ENCODE measurements at regions not wholly inside any gene's neighbourhood (a gene's known extent, or its start where the extent isn't known, plus 50 kb on each side); places are given as distances from the start of the nearest gene placed in this dataset.

DNA sequence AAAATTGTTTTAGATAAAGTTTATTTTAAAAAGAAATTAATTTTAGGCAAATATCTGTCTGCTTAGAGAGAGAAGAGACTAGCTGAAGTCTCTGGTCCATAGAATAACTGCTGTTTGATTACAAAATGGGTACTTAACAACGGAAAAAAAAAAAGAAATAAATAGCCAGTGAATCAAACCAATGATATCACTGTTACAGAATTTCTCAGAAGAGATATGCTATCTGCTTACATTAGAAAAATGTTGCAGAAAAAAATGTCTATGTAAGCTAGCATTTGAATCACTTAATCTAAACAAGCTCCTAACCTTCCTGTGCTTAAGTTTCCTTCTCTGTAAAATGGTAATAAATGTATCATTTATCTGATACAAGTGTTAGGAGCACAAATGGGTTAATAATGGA lies 189.9 kb downstream of the IL15 start:
- Histone ChIP-seq H3K27me3 (no peaks in the 10 kb centered on the region), H3K4me3 (no peak overlapping the region), H3K27ac (no peak overlapping the region), H3K9me3 (no peaks in the 10 kb centered on the region), H3K4me1 (no peaks in the 10 kb centered on the region), H3K36me3 (no peaks in the 10 kb centered on the region)
- TF ChIP-seq POLR2A (IDR thresholded peaks at IDR 0.05) = no peak
- no peak for DNase-seq (ENCODE audit: low spot score in 2 of 2)
- 57 to 60% methylated on average over 1 of the region's 1 CpG for WGBS, 2 donors

DNA sequence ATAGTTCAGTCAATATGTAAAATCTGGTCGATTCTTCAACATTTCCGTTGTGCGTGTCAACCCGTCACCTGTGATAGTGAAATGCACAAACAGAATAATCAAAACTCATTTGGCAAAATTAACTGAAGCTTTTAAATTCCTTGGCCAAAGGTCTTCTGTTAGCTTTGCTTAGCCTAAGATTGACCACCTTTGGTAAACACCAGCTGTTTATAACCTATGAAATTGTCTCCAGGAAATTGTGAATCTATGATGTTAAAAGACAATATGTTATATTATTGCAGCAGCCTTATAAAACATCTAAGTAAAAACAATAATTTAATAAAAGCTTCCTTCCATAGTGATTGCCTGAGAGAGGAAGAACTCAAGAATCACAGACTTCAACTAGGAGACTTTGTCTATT lies 196.8 kb downstream of the IL15 start:
- DNase-seq (ENCODE audit: low spot score in 2 of 2) = no peak
- no peaks in the 10 kb centered on the region for H3K27me3 ChIP-seq
- H3K4me1 ChIP-seq = no peaks in the 10 kb centered on the region
- TF ChIP-seq EP300 (IDR thresholded peaks at IDR 0.05) (no peak), POLR2A (IDR thresholded peaks at IDR 0.05) (no peak)
- TF ChIP-seq, protein P1, sequence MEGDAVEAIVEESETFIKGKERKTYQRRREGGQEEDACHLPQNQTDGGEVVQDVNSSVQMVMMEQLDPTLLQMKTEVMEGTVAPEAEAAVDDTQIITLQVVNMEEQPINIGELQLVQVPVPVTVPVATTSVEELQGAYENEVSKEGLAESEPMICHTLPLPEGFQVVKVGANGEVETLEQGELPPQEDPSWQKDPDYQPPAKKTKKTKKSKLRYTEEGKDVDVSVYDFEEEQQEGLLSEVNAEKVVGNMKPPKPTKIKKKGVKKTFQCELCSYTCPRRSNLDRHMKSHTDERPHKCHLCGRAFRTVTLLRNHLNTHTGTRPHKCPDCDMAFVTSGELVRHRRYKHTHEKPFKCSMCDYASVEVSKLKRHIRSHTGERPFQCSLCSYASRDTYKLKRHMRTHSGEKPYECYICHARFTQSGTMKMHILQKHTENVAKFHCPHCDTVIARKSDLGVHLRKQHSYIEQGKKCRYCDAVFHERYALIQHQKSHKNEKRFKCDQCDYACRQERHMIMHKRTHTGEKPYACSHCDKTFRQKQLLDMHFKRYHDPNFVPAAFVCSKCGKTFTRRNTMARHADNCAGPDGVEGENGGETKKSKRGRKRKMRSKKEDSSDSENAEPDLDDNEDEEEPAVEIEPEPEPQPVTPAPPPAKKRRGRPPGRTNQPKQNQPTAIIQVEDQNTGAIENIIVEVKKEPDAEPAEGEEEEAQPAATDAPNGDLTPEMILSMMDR (IDR thresholded peaks at IDR 0.05) = no peak
- no peak overlapping the region for H3K4me3 ChIP-seq
- no peaks in the 10 kb centered on the region for H3K36me3 ChIP-seq
- peaks cover 0 to 13% (median 0%) of the 10 kb centered on the region in 4 donors for H3K9me3 ChIP-seq
- 84 to 93% methylated on average over 4 of the region's 4 CpGs for WGBS, 2 donors
- H3K27ac ChIP-seq = no peak overlapping the region

DNA sequence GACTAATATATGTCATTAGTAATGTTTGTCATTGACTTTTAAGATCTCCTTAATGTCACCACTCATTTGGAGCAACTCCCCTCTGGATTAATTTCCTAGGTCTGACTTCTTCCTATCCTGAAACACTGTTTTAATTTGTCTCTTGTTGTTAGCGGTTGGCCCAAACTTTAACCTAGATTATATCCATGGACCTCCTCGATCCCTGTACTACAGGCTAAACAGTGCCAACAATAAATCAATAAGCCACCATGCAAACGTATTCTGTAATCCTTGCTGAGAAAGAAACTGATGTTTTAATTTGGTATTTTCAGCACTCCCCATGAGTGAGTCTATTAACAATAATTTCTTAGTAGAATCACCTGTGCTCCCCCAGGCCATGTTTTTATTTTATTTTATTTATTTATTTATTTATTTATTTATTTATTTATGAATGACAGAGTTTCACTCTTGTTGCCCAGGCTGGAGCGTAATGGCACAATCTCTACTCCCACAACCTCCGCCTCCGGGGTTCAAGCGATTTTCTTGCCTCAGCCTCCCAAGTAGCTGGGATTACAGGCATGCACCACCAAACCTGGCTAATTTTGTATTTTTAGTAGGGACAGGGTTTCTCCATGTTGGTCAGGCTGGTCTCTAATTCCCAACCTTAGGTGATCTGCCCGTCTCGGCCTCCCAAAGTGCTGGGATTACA lies 204.1 kb downstream of the IL15 start:
- H3K27me3 ChIP-seq = no peaks in the 10 kb centered on the region
- H3K36me3 ChIP-seq = no peaks in the 10 kb centered on the region
- no peak overlapping the region for H3K27ac ChIP-seq
- DNase-seq (ENCODE audit: low spot score in 2 of 2) = no peak
- TF ChIP-seq, protein P1 (IDR thresholded peaks at IDR 0.05) = no peak
- no peak for TF ChIP-seq EP300 (IDR thresholded peaks at IDR 0.05)
- TF ChIP-seq POLR2A (IDR thresholded peaks at IDR 0.05) = no peak
- H3K4me3 ChIP-seq = no peak overlapping the region
- no peaks in the 10 kb centered on the region for H3K4me1 ChIP-seq
- WGBS, 2 donors = 95 to 96% methylated on average over 9 of the region's 9 CpGs
- H3K9me3 ChIP-seq = no peaks in the 10 kb centered on the region

DNA sequence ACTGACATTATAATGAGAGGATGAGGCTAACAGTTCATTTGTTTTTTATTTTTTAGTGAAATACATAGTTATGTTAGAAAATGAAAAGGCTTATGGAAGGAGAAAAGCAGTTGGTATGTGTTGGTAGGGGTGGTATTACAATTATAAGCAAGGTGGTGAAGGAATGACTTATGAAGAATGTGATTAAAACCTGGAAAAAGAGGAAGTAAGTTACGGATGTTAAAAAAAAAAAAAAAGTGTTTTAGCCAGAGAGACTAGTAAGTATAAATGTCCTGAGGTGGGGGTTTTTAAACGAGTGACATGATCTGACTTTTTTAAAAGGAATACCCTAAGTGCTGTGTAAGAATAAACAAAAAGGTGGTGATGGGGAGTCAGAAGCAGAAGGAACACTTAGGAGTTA lies 206.8 kb downstream of the IL15 start:
- Histone ChIP-seq H3K4me1 (no peaks in the 10 kb centered on the region), H3K4me3 (no peak overlapping the region), H3K27me3 (no peaks in the 10 kb centered on the region), H3K27ac (no peak overlapping the region), H3K9me3 (no peaks in the 10 kb centered on the region), H3K36me3 (no peaks in the 10 kb centered on the region)
- no peak for DNase-seq (ENCODE audit: low spot score in 2 of 2)
- whole genome bisulfite sequencing, 2 donors = 72 to 73% methylated on average over 2 of the region's 2 CpGs
- TF ChIP-seq, protein P1 (IDR thresholded peaks at IDR 0.05) = no peak
- TF ChIP-seq POLR2A (IDR thresholded peaks at IDR 0.05) = no peak
- TF ChIP-seq EP300 (IDR thresholded peaks at IDR 0.05) = no peak

DNA sequence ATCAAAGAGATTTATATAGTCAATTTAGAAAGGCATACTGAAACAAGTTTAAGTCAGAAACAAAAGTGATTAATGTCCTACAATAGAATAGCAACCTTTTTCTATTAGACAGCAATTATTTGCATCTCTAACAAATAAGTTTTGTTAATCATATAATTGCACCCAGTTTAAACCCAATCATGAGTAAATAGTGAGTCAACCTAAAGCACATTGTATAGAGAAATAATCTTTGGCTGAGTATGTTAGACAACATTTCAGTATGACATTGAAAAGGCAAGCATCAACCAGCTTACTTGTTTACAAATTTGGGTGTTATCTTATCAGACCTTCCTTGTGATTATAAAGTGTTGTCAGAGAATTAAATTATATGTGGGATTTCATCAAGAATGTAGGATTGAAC lies 209.5 kb downstream of the IL15 start:
- DNase-seq (ENCODE audit: low spot score in 2 of 2) = no peak
- TF ChIP-seq EP300 (IDR thresholded peaks at IDR 0.05) (no peak), POLR2A (IDR thresholded peaks at IDR 0.05) (no peak)
- TF ChIP-seq, protein P1 (IDR thresholded peaks at IDR 0.05) = no peak
- H3K4me1 ChIP-seq = no peaks in the 10 kb centered on the region
- H3K27me3 ChIP-seq = no peaks in the 10 kb centered on the region
- no peak overlapping the region for H3K4me3 ChIP-seq
- H3K27ac ChIP-seq = no peak overlapping the region
- H3K36me3 ChIP-seq = no peaks in the 10 kb centered on the region
- no peaks in the 10 kb centered on the region for H3K9me3 ChIP-seq

DNA sequence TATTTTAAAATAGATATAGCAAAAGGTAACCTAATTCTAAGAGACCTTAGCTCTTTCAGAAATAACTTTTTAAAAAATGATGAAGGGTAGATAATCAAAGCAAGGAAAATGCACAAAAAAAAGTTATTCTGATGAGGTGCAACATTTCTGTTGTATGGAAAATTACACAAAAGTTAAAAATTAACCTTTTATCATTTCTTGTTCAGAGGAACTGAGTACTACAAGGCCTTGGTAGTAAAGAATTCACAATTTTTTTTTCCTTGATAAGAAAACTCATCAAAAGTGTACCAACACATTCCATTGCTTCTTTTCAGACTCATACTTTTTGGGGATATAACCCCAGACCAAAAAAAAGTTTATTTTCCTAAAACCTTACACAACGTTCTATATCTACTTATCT lies 213.0 kb downstream of the IL15 start:
- 47 to 54% methylated on average over 1 of the region's 1 CpG for WGBS, 2 donors
- Histone ChIP-seq H3K27me3 (no peaks in the 10 kb centered on the region), H3K27ac (no peak overlapping the region), H3K4me1 (no peaks in the 10 kb centered on the region), H3K9me3 (peaks cover 0 to 4% (median 0%) of the 10 kb centered on the region in 4 donors), H3K4me3 (no peak overlapping the region), H3K36me3 (no peaks in the 10 kb centered on the region)
- no peak for DNase-seq (ENCODE audit: low spot score in 2 of 2)
- TF ChIP-seq POLR2A (IDR thresholded peaks at IDR 0.05) (no peak), EP300 (IDR thresholded peaks at IDR 0.05) (no peak)
- TF ChIP-seq, protein P1 (IDR thresholded peaks at IDR 0.05) = no peak
